Neural cell (in vitro differentiated cells): ENCODE measurements at regions not wholly inside any gene's neighbourhood (a gene's known extent, or its start where the extent isn't known, plus 50 kb on each side); places are given as distances from the start of the nearest gene placed in this dataset.

Source experiments
- H2AFZ ChIP-seq: fragments of 200-600, 300-800 bp; sonication (generic), shearing (Covaris generic); 2 replicates; pipeline ENCODE4 v1.6.0; 2014; ENCODE audit warnings: low read depth, mild to moderate bottlenecking, antibody characterized with exemption, low read length, moderate library complexity
- H3F3A ChIP-seq: fragments of 200-600 bp; shearing (Covaris generic); 2 replicates; pipeline ENCODE4 v1.6.1; 2016; ENCODE audit warnings: mild to moderate bottlenecking, moderate library complexity, mixed read lengths, antibody characterized with exemption, low read length; ENCODE audit not compliant: insufficient read depth, poor library complexity, severe bottlenecking
- H3K27ac ChIP-seq: fragments of 200-600, 300-800 bp; sonication (generic), shearing (Covaris generic); 2 replicates; pipeline ENCODE4 v1.5.1; 2014; ENCODE audit warnings: mild to moderate bottlenecking, low read length, moderate library complexity
- H3K27me3 ChIP-seq: fragments of 300-800, 200-600 bp; sonication (generic), shearing (Covaris generic); 2 replicates; pipeline ENCODE4 v1.6.0; 2014; ENCODE audit warnings: mild to moderate bottlenecking, low read depth, low read length, moderate library complexity; ENCODE audit not compliant: insufficient read depth
- H3K36me3 ChIP-seq: fragments of 300-800, 200-600 bp; sonication (generic), shearing (Covaris generic); 2 replicates; pipeline ENCODE4 v1.5.1; 2014; ENCODE audit warnings: mild to moderate bottlenecking, antibody characterized with exemption, low read length, moderate library complexity; ENCODE audit not compliant: insufficient read depth
- H3K4me2 ChIP-seq: fragments of 300-800, 200-600 bp; sonication (generic), shearing (Covaris generic); 2 replicates; pipeline ENCODE4 v1.6.0; 2014; ENCODE audit warnings: mild to moderate bottlenecking, low read length
- H3K4me3 ChIP-seq: fragments of 300-800, 200-600 bp; sonication (generic), shearing (Covaris generic); 2 replicates; pipeline ENCODE4 v1.5.1; 2014; ENCODE audit warnings: mild to moderate bottlenecking, low read length, moderate library complexity
- H3K79me2 ChIP-seq: fragments of 200-600 bp; shearing (Covaris generic); replicated peaks from 2 replicates; pipeline ENCODE4 v1.6.0; 2014; ENCODE audit warnings: mild to moderate bottlenecking, low read length, moderate library complexity; ENCODE audit not compliant: insufficient read depth
- H3K9ac ChIP-seq: fragments of 300-800, 200-600 bp; sonication (generic), shearing (Covaris generic); 2 replicates; pipeline ENCODE4 v1.6.1; 2016; ENCODE audit warnings: mild to moderate bottlenecking, low read length, mixed read lengths
- H3K9me2 ChIP-seq: fragments of 200-600 bp; shearing (Covaris generic); 2 replicates; pipeline ENCODE4 v1.6.1; 2016; ENCODE audit warnings: mild to moderate bottlenecking, low read length, mixed read lengths; ENCODE audit not compliant: insufficient read depth
- H3K9me3 ChIP-seq: fragments of 200-600, 300-800 bp; sonication (generic), shearing (Covaris generic); 2 replicates; pipeline ENCODE4 v1.6.1; 2016; ENCODE audit warnings: mild to moderate bottlenecking, mixed run types, low read length, moderate library complexity, mixed read lengths
- H4K20me1 ChIP-seq: fragments of 200-600 bp; shearing (Covaris generic); 2 replicates; pipeline ENCODE4 v1.6.1; 2016; ENCODE audit warnings: mild to moderate bottlenecking, mixed run types; ENCODE audit not compliant: insufficient read depth
- CTCF ChIP-seq: fragments of 450-650 bp; IDR thresholded peaks from 2 replicates; pipeline ENCODE4 v1.5.1; 2014; ENCODE audit warnings: antibody characterized with exemption, mild to moderate bottlenecking, moderate library complexity; ENCODE audit not compliant: poor library complexity, severe bottlenecking
- EP300 ChIP-seq: fragments of 450-650 bp; conservative IDR thresholded peaks from 2 replicates; pipeline ENCODE4 v1.6.1; 2014; ENCODE audit warnings: antibody characterized with exemption, mild to moderate bottlenecking, moderate library complexity; ENCODE audit not compliant: poor library complexity, severe bottlenecking
- EZH2 ChIP-seq: fragments of 200-600, 300-800 bp; shearing (Covaris generic), sonication (generic); IDR thresholded peaks from 2 replicates; pipeline ENCODE4 v1.6.1; 2014; ENCODE audit warnings: antibody characterized with exemption, low read length, borderline replicate concordance, mild to moderate bottlenecking; ENCODE audit not compliant: insufficient read depth, poor library complexity, severe bottlenecking
- MXI1 ChIP-seq: fragments of 450-650 bp; conservative IDR thresholded peaks from 2 replicates; pipeline ENCODE4 v1.6.1; 2014; ENCODE audit warnings: antibody characterized with exemption, mild to moderate bottlenecking; ENCODE audit not compliant: poor library complexity, severe bottlenecking
- POLR2AphosphoS5 ChIP-seq: IDR thresholded peaks from 2 replicates; pipeline ENCODE4 v1.6.1; 2012
- RAD21 ChIP-seq: fragments of 450-650 bp; conservative IDR thresholded peaks from 2 replicates; pipeline ENCODE4 v1.6.1; 2014; ENCODE audit warnings: antibody characterized with exemption, mild to moderate bottlenecking, moderate library complexity
- REST ChIP-seq: IDR thresholded peaks from 2 replicates; pipeline ENCODE4 v1.6.1; 2012; ENCODE audit warnings: borderline replicate concordance
- SMC3 ChIP-seq: fragments of 450-650 bp; conservative IDR thresholded peaks from 2 replicates; pipeline ENCODE4 v1.6.1; 2014; ENCODE audit warnings: antibody characterized with exemption, mild to moderate bottlenecking, moderate library complexity; ENCODE audit not compliant: poor library complexity
- TAF1 ChIP-seq: IDR thresholded peaks from 2 replicates; pipeline ENCODE4 v1.6.1; 2012; ENCODE audit warnings: low read depth

- no peak overlapping the region for H3K4me2 ChIP-seq
- H3K27ac ChIP-seq = no peak overlapping the region
- no peaks in the 10 kb centered on the region for H3K27me3 ChIP-seq
- no peak overlapping the region for H3K4me3 ChIP-seq
- no peaks in the 10 kb centered on the region for H3K36me3 ChIP-seq
- no peaks in the 10 kb centered on the region for H4K20me1 ChIP-seq
- no peaks in the 10 kb centered on the region for H3K9me3 ChIP-seq
- H3K9ac ChIP-seq = no peak overlapping the region
- TF ChIP-seq EZH2 (no peak), SMC3 (no peak), TAF1 (no peak), EP300 (no peak), POLR2AphosphoS5 (no peak), REST (no peak), MXI1 (no peak), RAD21 (no peak)
- H3K9me2 ChIP-seq = no peaks in the 10 kb centered on the region
- H2AFZ ChIP-seq = no peak overlapping the region
- H3K79me2 ChIP-seq = no peaks in the 10 kb centered on the region
- H3F3A ChIP-seq = no peaks in the 10 kb centered on the region
Observed at GRCh38 chr2:61626827-61627226, 88.7 kb upstream of the XPO1 start.

GRCh38 chr2:61623747-61624146 lies 85.6 kb upstream of the XPO1 start:
- no peak for TF ChIP-seq EZH2
- no peak for TF ChIP-seq SMC3
- TF ChIP-seq RAD21 = no peak
- no peak for TF ChIP-seq POLR2AphosphoS5
- TF ChIP-seq TAF1 = no peak
- no peak for TF ChIP-seq REST
- no peak for TF ChIP-seq EP300
- no peak for TF ChIP-seq CTCF
- TF ChIP-seq MXI1 = no peak
- Histone ChIP-seq H3K36me3 (no peaks in the 10 kb centered on the region), H3K4me3 (no peak overlapping the region), H2AFZ (no peak overlapping the region), H3K9me2 (no peaks in the 10 kb centered on the region), H3K9ac (no peak overlapping the region), H3K27me3 (no peaks in the 10 kb centered on the region), H3K27ac (no peak overlapping the region), H3F3A (no peaks in the 10 kb centered on the region), H3K79me2 (no peaks in the 10 kb centered on the region), H4K20me1 (no peaks in the 10 kb centered on the region), H3K9me3 (no peaks in the 10 kb centered on the region), H3K4me2 (no peak overlapping the region)
